HEK293 (cell line): ENCODE measurements at regions not wholly inside any gene's neighbourhood (a gene's known extent, or its start where the extent isn't known, plus 50 kb on each side); places are given as distances from the start of the nearest gene placed in this dataset.

Experiments used
- CTCF ChIA-PET: fragments of 350-600 bp; formaldehyde crosslinking; extraction: SDS; loops from one replicate; lab custom pipeline; 2021; ENCODE audit warnings: antibody characterized with exemption; lab: Yijun Ruan, JAX
- POLR2A ChIA-PET: fragments of 300-600 bp; formaldehyde crosslinking; extraction: SDS; loops from one replicate; lab custom pipeline; 2020; ENCODE audit warnings: antibody characterized with exemption, inconsistent platforms; lab: Yijun Ruan, JAX
- H3K27ac ChIP-seq: fragments of 200-500 bp; sonication (Bioruptor generic); 2 replicates; pipeline ENCODE4 v1.5.1; 2014; ENCODE audit warnings: low read depth, low read length, control low read depth, inconsistent platforms; ENCODE audit errors: extremely low read depth
- H3K36me3 ChIP-seq, 2 experiments: fragments of 200-500 bp in 1 of 2; sonication (Bioruptor generic) in 1 of 2; 1 replicate in 1 of 2; 2 replicates in 1 of 2; pipeline ENCODE4 v1.5.1; 2014 to 2017; ENCODE audit warnings: inconsistent platforms in 2 of 2, low read length in 2 of 2; ENCODE audit not compliant: control insufficient read depth in 2 of 2, insufficient read depth in 1 of 2
- H3K4me1 ChIP-seq: fragments of 200-500 bp; sonication (Bioruptor generic); 2 replicates; pipeline ENCODE4 v1.5.1; 2014; ENCODE audit warnings: mild to moderate bottlenecking, low read length, inconsistent platforms; ENCODE audit not compliant: control insufficient read depth, insufficient read depth
- H3K4me3 ChIP-seq: 2 replicates; pipeline ENCODE4 v1.5.1; 2011; ENCODE audit warnings: low read depth, mild to moderate bottlenecking, control low read depth, low read length, moderate library complexity
- H3K9me3 ChIP-seq: fragments of 200-500 bp; sonication (Bioruptor generic); 2 replicates; pipeline ENCODE4 v1.5.1; 2014; ENCODE audit warnings: low read depth, low read length, inconsistent platforms; ENCODE audit not compliant: control insufficient read depth, insufficient read depth
- EGR2 ChIP-seq: fragments of 450-650 bp; formaldehyde crosslinking; IDR thresholded peaks from 2 replicates; pipeline ENCODE4 v1.5.1; 2016; ENCODE audit warnings: low read depth, missing biosample characterization, missing genetic modification characterization
- GLIS2 ChIP-seq: fragments of 450-650 bp; formaldehyde crosslinking; IDR thresholded peaks from 2 replicates; pipeline ENCODE4 v1.5.1; 2016; ENCODE audit warnings: missing biosample characterization, missing genetic modification characterization
- HOXC10 ChIP-seq: sonication (generic); formaldehyde crosslinking; IDR thresholded peaks from 2 replicates; pipeline ENCODE4 v1.8.1; 2023; ENCODE audit warnings: mild to moderate bottlenecking, missing genetic modification reagents
- RBAK ChIP-seq: fragments of 450-650 bp; formaldehyde crosslinking; IDR thresholded peaks from 2 replicates; pipeline ENCODE4 v1.5.1; 2016; ENCODE audit warnings: missing biosample characterization, missing genetic modification characterization
- SALL2 ChIP-seq: fragments of 450-650 bp; formaldehyde crosslinking; IDR thresholded peaks from 2 replicates; pipeline ENCODE4 v1.5.0; 2017; ENCODE audit warnings: missing biosample characterization, mild to moderate bottlenecking, missing genetic modification characterization, borderline replicate concordance
- SP2 ChIP-seq: fragments of 450-650 bp; formaldehyde crosslinking; IDR thresholded peaks from 2 replicates; pipeline ENCODE4 v1.5.1; 2016; ENCODE audit warnings: missing biosample characterization, missing genetic modification characterization
- TSHZ1 ChIP-seq: fragments of 450-650 bp; formaldehyde crosslinking; IDR thresholded peaks from 2 replicates; pipeline ENCODE4 v1.5.1; 2016; ENCODE audit warnings: missing biosample characterization, missing genetic modification characterization, borderline replicate concordance
- ZBTB48 ChIP-seq: fragments of 450-650 bp; formaldehyde crosslinking; IDR thresholded peaks from 2 replicates; pipeline ENCODE4 v1.5.1; 2016; ENCODE audit warnings: missing biosample characterization, missing genetic modification characterization
- ZBTB8A ChIP-seq: fragments of 450-650 bp; formaldehyde crosslinking; IDR thresholded peaks from 2 replicates; pipeline ENCODE4 v1.5.1; 2016; ENCODE audit warnings: missing biosample characterization, missing genetic modification characterization
- ZFP3 ChIP-seq: fragments of 450-650 bp; formaldehyde crosslinking; IDR thresholded peaks from 2 replicates; pipeline ENCODE4 v1.5.1; 2016; ENCODE audit warnings: low read depth, missing biosample characterization, missing genetic modification characterization
- ZNF175 ChIP-seq: fragments of 450-650 bp; formaldehyde crosslinking; IDR thresholded peaks from 2 replicates; pipeline ENCODE4 v1.5.1; 2016; ENCODE audit warnings: missing biosample characterization, missing genetic modification characterization
- ZNF221 ChIP-seq: fragments of 450-650 bp; formaldehyde crosslinking; IDR thresholded peaks from 2 replicates; pipeline ENCODE4 v1.5.1; 2017; ENCODE audit warnings: missing biosample characterization, missing genetic modification characterization, borderline replicate concordance
- ZNF324 ChIP-seq: fragments of 450-650 bp; formaldehyde crosslinking; IDR thresholded peaks from 2 replicates; pipeline ENCODE4 v1.5.1; 2016; ENCODE audit warnings: missing biosample characterization, missing genetic modification characterization
- ZNF341 ChIP-seq: fragments of 450-650 bp; formaldehyde crosslinking; IDR thresholded peaks from 2 replicates; pipeline ENCODE4; 2016; ENCODE audit warnings: low read depth, missing biosample characterization, missing genetic modification characterization
- ZNF354C ChIP-seq: fragments of 450-650 bp; formaldehyde crosslinking; IDR thresholded peaks from 2 replicates; pipeline ENCODE4 v1.5.1; 2016; ENCODE audit warnings: missing biosample characterization, missing genetic modification characterization, low read depth, borderline replicate concordance
- ZNF362 ChIP-seq: fragments of 450-650 bp; formaldehyde crosslinking; IDR thresholded peaks from 2 replicates; pipeline ENCODE4 v1.5.1; 2016; ENCODE audit warnings: missing biosample characterization, missing genetic modification characterization
- ZNF394 ChIP-seq: fragments of 450-650 bp; formaldehyde crosslinking; IDR thresholded peaks from 2 replicates; pipeline ENCODE4 v1.5.1; 2016; ENCODE audit warnings: missing biosample characterization, missing genetic modification characterization, mild to moderate bottlenecking, moderate library complexity, borderline replicate concordance
- ZNF501 ChIP-seq: fragments of 450-650 bp; formaldehyde crosslinking; IDR thresholded peaks from 2 replicates; pipeline ENCODE4 v1.5.1; 2016; ENCODE audit warnings: missing biosample characterization, missing genetic modification characterization
- ZNF544 ChIP-seq: fragments of 450-650 bp; formaldehyde crosslinking; IDR thresholded peaks from 2 replicates; pipeline ENCODE4 v1.5.0; 2017; ENCODE audit warnings: missing biosample characterization, missing genetic modification characterization
- ZNF580 ChIP-seq: fragments of 450-650 bp; formaldehyde crosslinking; IDR thresholded peaks from 2 replicates; pipeline ENCODE4 v1.5.1; 2016; ENCODE audit warnings: missing biosample characterization, missing genetic modification characterization
- ZNF629 ChIP-seq: fragments of 450-650 bp; formaldehyde crosslinking; IDR thresholded peaks from 2 replicates; pipeline ENCODE4 v1.5.1; 2017; ENCODE audit warnings: missing biosample characterization, missing genetic modification characterization
- ZNF677 ChIP-seq: fragments of 450-650 bp; IDR thresholded peaks from 2 replicates; pipeline ENCODE4 v1.5.0; 2018; ENCODE audit warnings: missing biosample characterization, mild to moderate bottlenecking, missing genetic modification characterization, moderate library complexity
- ZNF704 ChIP-seq: fragments of 450-650 bp; formaldehyde crosslinking; IDR thresholded peaks from 2 replicates; pipeline ENCODE4 v1.5.1; 2016; ENCODE audit warnings: missing biosample characterization, missing genetic modification characterization
- ZNF776 ChIP-seq: fragments of 450-650 bp; formaldehyde crosslinking; IDR thresholded peaks from 2 replicates; pipeline ENCODE4 v1.5.0; 2017; ENCODE audit warnings: missing biosample characterization, missing genetic modification characterization, borderline replicate concordance
- ZNF837 ChIP-seq: fragments of 450-650 bp; formaldehyde crosslinking; IDR thresholded peaks from 2 replicates; pipeline ENCODE4 v1.5.1; 2016; ENCODE audit warnings: missing biosample characterization, missing genetic modification characterization

GRCh38 chr7:46163246-46163645 lies 242.2 kb upstream of the IGFBP3 start (continued):
- no peak for TF ChIP-seq ZNF677 (tag by site-specific recombination)
- no peak for TF ChIP-seq TSHZ1 (tag by site-specific recombination)
- no peak for TF ChIP-seq ZNF704 (tag by site-specific recombination)
- TF ChIP-seq, all 188 proteins: peak for 0

- Histone ChIP-seq H3K27ac (no peak overlapping the region), H3K9me3 (no peaks in the 10 kb centered on the region), H3K4me1 (no peaks in the 10 kb centered on the region), H3K36me3 (no peaks in the 10 kb centered on the region), H3K4me3 (no peak overlapping the region)
- CTCF ChIA-PET: interaction anchor here (0.6 to 2.3 kb wide), 2 partner anchors 240 to 813 kb away, joined by 3 to 5 read pairs; no protein-coding TSS in a partner anchor
- no peak for TF ChIP-seq ZNF221 (tag by site-specific recombination)
- no peak for TF ChIP-seq ZNF580 (tag by site-specific recombination)
- no peak for TF ChIP-seq RBAK
- TF ChIP-seq HOXC10 (CRISPR knock-in tag): no peak
- TF ChIP-seq ZNF175 (tag by site-specific recombination): no peak
- TF ChIP-seq ZNF394 (tag by site-specific recombination): no peak
- TF ChIP-seq ZNF324: no peak
- TF ChIP-seq ZNF629 (tag by site-specific recombination): no peak
- TF ChIP-seq ZNF341 (tag by site-specific recombination): no peak
- POLR2A ChIA-PET: no interaction called here
These were observed 241.5 kb upstream of the IGFBP3 start for GRCh38 chr7:46162609-46163008.

GRCh38 chr7:46160861-46161260 lies 239.8 kb upstream of the IGFBP3 start:
- H3K4me1 ChIP-seq: peaks cover 3% of the 10 kb centered on the region
- H3K9me3 ChIP-seq: no peaks in the 10 kb centered on the region
- no peak overlapping the region for H3K4me3 ChIP-seq
- no peak overlapping the region for H3K27ac ChIP-seq
- ChIA-PET POLR2A (no interaction called here), CTCF (no interaction called here)
- TF ChIP-seq ZBTB48 (no peak), ZNF341 (tag by site-specific recombination) (no peak), ZNF837 (tag by site-specific recombination) (no peak), ZNF776 (tag by site-specific recombination) (no peak), ZNF544 (tag by site-specific recombination) (no peak), EGR2 (tag by site-specific recombination) (no peak), ZNF354C (tag by site-specific recombination) (no peak), ZFP3 (tag by site-specific recombination) (no peak), GLIS2 (tag by site-specific recombination) (no peak), SP2 (no peak), SALL2 (tag by site-specific recombination) (no peak), ZNF362 (tag by site-specific recombination) (no peak), ZBTB8A (no peak), ZNF501 (tag by site-specific recombination) (no peak)
- no peaks in the 10 kb centered on the region for H3K36me3 ChIP-seq
